Peyer's patch (tissue), 4 donors: ENCODE measurements at regions not wholly inside any gene's neighbourhood (a gene's known extent, or its start where the extent isn't known, plus 50 kb on each side); places are given as distances from the start of the nearest gene placed in this dataset.

ENCODE experiments used
- DNase-seq, 3 donors: peaks; one replicate each; pipeline ENCODE4 v3.0.0-alpha.2; 2017 to 2019
- H3K27ac ChIP-seq, 4 donors: fragments of 200-600 bp; sonication (generic); one replicate each; pipeline ENCODE4 v1.5.1; 2016 to 2019
- H3K27me3 ChIP-seq, 2 donors: fragments of 200-600 bp; sonication (generic); one replicate each; pipeline ENCODE4 v1.5.1; 2019
- H3K36me3 ChIP-seq, 3 donors: fragments of 200-600 bp; sonication (generic); one replicate each; pipeline ENCODE4 v1.5.1; 2016 to 2019
- H3K4me1 ChIP-seq, 4 donors: fragments of 200-600 bp; sonication (generic); one replicate each; pipeline ENCODE4 v1.5.1; 2016 to 2019
- H3K4me3 ChIP-seq, 4 donors: fragments of 200-600 bp; sonication (generic); 1 replicate in 3 of 4; 2 replicates in 1 of 4; pipeline ENCODE4 v1.5.1; 2016 to 2019; ENCODE audit warnings: mild to moderate bottlenecking in 1 of 4
- H3K9me3 ChIP-seq, 4 donors: fragments of 200-600 bp; sonication (generic); one replicate each; pipeline ENCODE4 v1.5.1; 2016 to 2019; ENCODE audit warnings: mild to moderate bottlenecking in 1 of 4
- CTCF ChIP-seq, 6 experiments: fragments of 450-650 bp in 4 of 6; fragments of 200-600 bp in 2 of 6; sonication (generic) in 1 of 6; IDR thresholded peaks; one replicate each; pipeline ENCODE4 v1.5.1; 2017 to 2019; ENCODE audit warnings: antibody characterized with exemption in 6 of 6, mild to moderate bottlenecking in 3 of 6, moderate library complexity in 1 of 6
- POLR2A ChIP-seq, 2 donors: fragments of 450-650 bp; IDR thresholded peaks; one replicate each; pipeline ENCODE4 v1.5.1; 2017; ENCODE audit warnings: antibody characterized with exemption in 2 of 2, mild to moderate bottlenecking in 2 of 2, moderate library complexity in 2 of 2

- no peaks in the 10 kb centered on the region for H3K27me3 ChIP-seq
- no peaks in the 10 kb centered on the region for H3K4me1 ChIP-seq
- no peak overlapping the region for H3K27ac ChIP-seq
- TF ChIP-seq CTCF (IDR thresholded peaks at IDR 0.05) (no peak), POLR2A (IDR thresholded peaks at IDR 0.05) (no peak)
- DNase-seq = no peak
- H3K36me3 ChIP-seq = no peaks in the 10 kb centered on the region
- no peak overlapping the region for H3K4me3 ChIP-seq
- no peaks in the 10 kb centered on the region for H3K9me3 ChIP-seq
Measured at GRCh38 chr1:213728593-213729536, 258.9 kb upstream of the PROX1 start.

- no peaks in the 10 kb centered on the region for H3K4me1 ChIP-seq
- no peaks in the 10 kb centered on the region for H3K36me3 ChIP-seq
- no peak for DNase-seq
- no peak overlapping the region for H3K27ac ChIP-seq
- H3K4me3 ChIP-seq = no peak overlapping the region
- no peaks in the 10 kb centered on the region for H3K9me3 ChIP-seq
- TF ChIP-seq CTCF (IDR thresholded peaks at IDR 0.05) (no peak), POLR2A (IDR thresholded peaks at IDR 0.05) (no peak)
- H3K27me3 ChIP-seq = no peaks in the 10 kb centered on the region
Measured at GRCh38 chr1:213733705-213734104, 254.1 kb upstream of the PROX1 start.

- Histone ChIP-seq H3K27ac (no peak overlapping the region), H3K9me3 (no peaks in the 10 kb centered on the region), H3K27me3 (no peaks in the 10 kb centered on the region), H3K4me3 (no peak overlapping the region), H3K4me1 (no peaks in the 10 kb centered on the region), H3K36me3 (no peaks in the 10 kb centered on the region)
- TF ChIP-seq POLR2A (IDR thresholded peaks at IDR 0.05) = no peak
- DNase-seq = no peak
Measured at GRCh38 chr1:213737398-213738035, 250.3 kb upstream of the PROX1 start.

GRCh38 chr1:213738658-213739057, 249.1 kb upstream of the PROX1 start:
- DNase-seq = no peak
- TF ChIP-seq CTCF (IDR thresholded peaks at IDR 0.05) (no peak), POLR2A (IDR thresholded peaks at IDR 0.05) (no peak)
- no peaks in the 10 kb centered on the region for H3K27me3 ChIP-seq
- no peaks in the 10 kb centered on the region for H3K4me1 ChIP-seq
- no peak overlapping the region for H3K4me3 ChIP-seq
- H3K36me3 ChIP-seq = no peaks in the 10 kb centered on the region
- H3K9me3 ChIP-seq = no peaks in the 10 kb centered on the region
- no peak overlapping the region for H3K27ac ChIP-seq

GRCh38 chr1:213742992-213743391, 244.8 kb upstream of the PROX1 start:
- no peaks in the 10 kb centered on the region for H3K9me3 ChIP-seq
- no peak overlapping the region for H3K27ac ChIP-seq
- no peaks in the 10 kb centered on the region for H3K36me3 ChIP-seq
- no peaks in the 10 kb centered on the region for H3K4me1 ChIP-seq
- no peaks in the 10 kb centered on the region for H3K27me3 ChIP-seq
- no peak for DNase-seq
- H3K4me3 ChIP-seq = no peak overlapping the region
- TF ChIP-seq POLR2A (IDR thresholded peaks at IDR 0.05) (no peak), CTCF (IDR thresholded peaks at IDR 0.05) (no peak)

DNA sequence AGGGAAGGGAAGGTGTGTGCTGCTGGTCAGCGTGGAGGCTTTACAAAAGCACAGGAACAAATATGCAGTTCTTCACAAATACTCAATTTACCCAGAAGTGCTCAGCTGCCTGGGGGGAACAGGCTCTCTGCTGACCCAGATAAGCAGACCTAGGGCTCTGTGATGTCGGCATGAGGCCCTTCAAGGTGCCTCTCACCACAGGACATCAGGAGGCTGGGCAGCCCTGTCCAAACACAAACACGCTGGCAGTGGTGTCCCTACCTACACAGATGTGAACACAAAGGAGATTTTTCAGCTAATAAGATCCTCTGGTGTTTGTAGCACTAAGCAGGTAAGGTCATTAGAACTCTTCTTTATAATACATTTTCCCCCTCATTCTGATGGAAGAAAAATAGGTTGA, 243.0 kb upstream of the PROX1 start:
- no peaks in the 10 kb centered on the region for H3K27me3 ChIP-seq
- no peak for DNase-seq
- no peaks in the 10 kb centered on the region for H3K9me3 ChIP-seq
- H3K27ac ChIP-seq = no peak overlapping the region
- no peaks in the 10 kb centered on the region for H3K36me3 ChIP-seq
- no peak overlapping the region for H3K4me3 ChIP-seq
- H3K4me1 ChIP-seq = no peaks in the 10 kb centered on the region
- TF ChIP-seq CTCF (IDR thresholded peaks at IDR 0.05) (no peak), POLR2A (IDR thresholded peaks at IDR 0.05) (no peak)
